ENCODE measurements at regions not wholly inside any gene's neighbourhood (a gene's known extent, or its start where the extent isn't known, plus 50 kb on each side); places are given as distances from the start of the nearest gene placed in this dataset.

DNA sequence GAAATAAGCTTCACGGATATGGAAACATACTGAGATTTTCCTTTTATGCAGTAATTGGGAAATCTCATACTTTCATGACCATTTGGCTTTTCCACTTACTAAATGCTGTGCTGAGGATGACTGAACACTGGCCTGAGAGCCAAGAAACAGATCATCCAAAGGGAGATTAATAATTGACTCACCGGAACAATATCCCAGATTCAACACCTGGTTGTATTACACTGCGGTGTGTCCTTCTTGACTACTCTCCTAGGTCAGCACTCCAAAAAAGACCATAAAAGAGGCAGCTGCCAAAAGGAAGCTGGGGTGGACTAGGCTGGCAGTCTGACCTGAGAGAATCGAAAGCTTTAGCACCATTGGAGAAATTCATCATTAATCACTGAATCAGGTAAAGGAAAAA lies 469.1 kb downstream of the CBLN2 start:
- H2BK15ac ChIP-seq (replicated peaks; ENCODE audit: low read depth): no peak overlapping the region
- no peaks in the 10 kb centered on the region for H3K4me1 ChIP-seq (ENCODE audit: control insufficient read depth, low read depth, low read length)
- WGBS (ENCODE audit: extremely low coverage, insufficient coverage, low lambda C conversion rate): no CpG with 5 or more reads among the region's 4 CpGs
- H3K9ac ChIP-seq (ENCODE audit: low read length): no peak overlapping the region
- no peaks in the 10 kb centered on the region for H3K79me2 ChIP-seq (ENCODE audit: control insufficient read depth, insufficient read depth, low read length)
- no peak overlapping the region for H3K4me2 ChIP-seq (ENCODE audit: low read length)
- no peak overlapping the region for H2BK5ac ChIP-seq (ENCODE audit: low read length)
- H3K4me3 ChIP-seq (ENCODE audit: low read length): no peak overlapping the region
- H3K27ac ChIP-seq (ENCODE audit: low read depth, low read length): no peak overlapping the region
- DNase-seq: no peak
- no peaks in the 10 kb centered on the region for H3K27me3 ChIP-seq (ENCODE audit: insufficient read depth, low read length, poor library complexity)
- H3K4ac ChIP-seq (ENCODE audit: low read depth, low read length): no peak overlapping the region
- H2BK120ac ChIP-seq (ENCODE audit: low read depth, low read length): no peak overlapping the region
- no peak overlapping the region for H3K56ac ChIP-seq (ENCODE audit: low read length)
- H4K5ac ChIP-seq (ENCODE audit: low read length): no peak overlapping the region
- no peak overlapping the region for H2AK5ac ChIP-seq (ENCODE audit: low read length)
- no peak overlapping the region for H4K8ac ChIP-seq (ENCODE audit: low read depth, low read length)
- no peaks in the 10 kb centered on the region for H3K36me3 ChIP-seq (ENCODE audit: control insufficient read depth, insufficient read depth, low read length)
- H3K23ac ChIP-seq (ENCODE audit: low read length): no peak overlapping the region
- H3K79me1 ChIP-seq (ENCODE audit: low read length): no peaks in the 10 kb centered on the region
- no peak overlapping the region for H3K18ac ChIP-seq (ENCODE audit: low read length)

DNA sequence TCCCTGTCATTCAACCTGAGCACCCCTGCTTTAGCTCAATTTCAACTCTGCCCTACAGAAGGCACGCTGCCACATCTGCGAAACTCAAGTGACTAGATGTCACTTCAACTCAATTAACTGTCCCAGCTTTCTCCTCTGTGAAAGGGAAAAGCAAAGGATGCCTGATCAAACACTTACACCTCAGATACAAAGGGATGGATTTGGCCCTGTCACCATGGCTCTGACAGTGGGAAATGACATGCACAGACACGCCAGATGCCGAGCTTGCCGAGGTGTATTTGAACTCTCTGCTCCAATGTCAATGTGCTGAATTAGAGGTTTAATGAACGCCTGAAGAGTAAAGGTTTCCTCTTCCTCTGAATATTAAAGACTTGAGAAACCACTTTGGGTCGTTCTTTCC lies 481.1 kb downstream of the CBLN2 start:
- Histone ChIP-seq H3K4me3 (ENCODE audit: low read length) (no peak overlapping the region), H3K27me3 (ENCODE audit: insufficient read depth, low read length, poor library complexity) (no peaks in the 10 kb centered on the region), H4K8ac (ENCODE audit: low read depth, low read length) (no peak overlapping the region), H3K56ac (ENCODE audit: low read length) (no peak overlapping the region), H3K27ac (ENCODE audit: low read depth, low read length) (no peak overlapping the region), H4K5ac (ENCODE audit: low read length) (no peak overlapping the region), H2BK120ac (ENCODE audit: low read depth, low read length) (no peak overlapping the region), H3K4me1 (ENCODE audit: control insufficient read depth, low read depth, low read length) (no peaks in the 10 kb centered on the region), H3K9ac (ENCODE audit: low read length) (no peak overlapping the region), H2BK5ac (ENCODE audit: low read length) (no peak overlapping the region), H2BK15ac (replicated peaks; ENCODE audit: low read depth) (no peak overlapping the region), H2AK5ac (ENCODE audit: low read length) (no peak overlapping the region), H3K79me1 (ENCODE audit: low read length) (no peaks in the 10 kb centered on the region), H3K4me2 (ENCODE audit: low read length) (no peak overlapping the region), H3K18ac (ENCODE audit: low read length) (no peak overlapping the region), H3K36me3 (ENCODE audit: control insufficient read depth, insufficient read depth, low read length) (no peaks in the 10 kb centered on the region), H3K79me2 (ENCODE audit: control insufficient read depth, insufficient read depth, low read length) (no peaks in the 10 kb centered on the region), H3K4ac (ENCODE audit: low read depth, low read length) (no peak overlapping the region), H3K23ac (ENCODE audit: low read length) (no peak overlapping the region)
- no peak for DNase-seq
- no CpG with 5 or more reads among the region's 7 CpGs for WGBS (ENCODE audit: extremely low coverage, insufficient coverage, low lambda C conversion rate)

DNA sequence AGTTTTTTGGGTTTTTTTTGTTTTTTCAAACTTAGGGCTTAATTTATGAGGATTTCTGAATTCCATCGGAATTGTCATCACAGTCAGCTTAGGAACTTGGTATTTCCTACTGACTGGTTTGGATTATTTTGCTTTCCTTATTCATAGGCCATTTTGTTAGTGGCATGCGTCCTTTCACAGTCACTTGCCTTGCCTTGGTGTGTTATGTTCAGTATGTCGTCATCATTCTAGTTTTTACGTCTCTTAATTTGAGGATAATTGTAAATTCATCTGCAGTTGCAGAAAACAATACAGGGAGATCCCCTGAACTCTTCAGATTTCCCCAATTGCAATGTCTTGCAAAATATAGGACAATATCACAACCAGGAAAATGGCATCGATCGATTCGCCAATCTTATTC lies 485.3 kb downstream of the CBLN2 start:
- no peak overlapping the region for H3K27ac ChIP-seq (ENCODE audit: low read depth, low read length)
- no peak overlapping the region for H4K8ac ChIP-seq (ENCODE audit: low read depth, low read length)
- H3K18ac ChIP-seq (ENCODE audit: low read length): no peak overlapping the region
- no peak overlapping the region for H3K56ac ChIP-seq (ENCODE audit: low read length)
- no peak overlapping the region for H3K9ac ChIP-seq (ENCODE audit: low read length)
- no peaks in the 10 kb centered on the region for H3K4me1 ChIP-seq (ENCODE audit: control insufficient read depth, low read depth, low read length)
- no peak for DNase-seq
- no peaks in the 10 kb centered on the region for H3K27me3 ChIP-seq (ENCODE audit: insufficient read depth, low read length, poor library complexity)
- no peak overlapping the region for H2BK15ac ChIP-seq (replicated peaks; ENCODE audit: low read depth)
- no peak overlapping the region for H2BK120ac ChIP-seq (ENCODE audit: low read depth, low read length)
- no peak overlapping the region for H3K4me3 ChIP-seq (ENCODE audit: low read length)
- H3K36me3 ChIP-seq (ENCODE audit: control insufficient read depth, insufficient read depth, low read length): no peaks in the 10 kb centered on the region
- WGBS (ENCODE audit: extremely low coverage, insufficient coverage, low lambda C conversion rate): no CpG with 5 or more reads among the region's 7 CpGs
- H3K79me1 ChIP-seq (ENCODE audit: low read length): no peaks in the 10 kb centered on the region
- no peak overlapping the region for H3K23ac ChIP-seq (ENCODE audit: low read length)
- no peak overlapping the region for H3K4me2 ChIP-seq (ENCODE audit: low read length)
- H3K4ac ChIP-seq (ENCODE audit: low read depth, low read length): no peak overlapping the region
- no peak overlapping the region for H4K5ac ChIP-seq (ENCODE audit: low read length)
- no peak overlapping the region for H2BK5ac ChIP-seq (ENCODE audit: low read length)
- no peak overlapping the region for H2AK5ac ChIP-seq (ENCODE audit: low read length)
- H3K79me2 ChIP-seq (ENCODE audit: control insufficient read depth, insufficient read depth, low read length): no peaks in the 10 kb centered on the region

DNA sequence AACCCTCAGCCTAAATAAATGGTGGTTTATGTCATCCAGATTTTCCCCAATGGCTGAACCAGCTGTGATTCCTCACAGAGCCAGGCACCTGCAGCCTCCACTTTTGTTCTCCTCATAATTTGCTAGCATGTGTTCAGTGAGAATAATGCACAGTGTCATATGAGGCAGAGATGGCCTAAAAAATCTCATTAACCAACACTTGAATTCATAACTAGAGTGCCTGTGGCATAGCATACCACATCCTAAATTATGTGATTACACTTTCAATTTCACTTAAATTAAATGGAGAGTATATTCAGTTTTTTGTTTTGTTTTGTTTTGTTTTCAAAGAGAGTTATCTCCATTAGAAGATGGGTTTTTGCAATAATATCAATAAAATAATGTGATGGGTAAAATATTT lies 488.0 kb downstream of the CBLN2 start:
- Histone ChIP-seq H3K4ac (ENCODE audit: low read depth, low read length) (peak overlapping the region; percentile 31), H3K23ac (ENCODE audit: low read length) (no peak overlapping the region), H4K5ac (ENCODE audit: low read length) (no peak overlapping the region), H2AK5ac (ENCODE audit: low read length) (no peak overlapping the region), H2BK120ac (ENCODE audit: low read depth, low read length) (no peak overlapping the region), H3K27ac (ENCODE audit: low read depth, low read length) (no peak overlapping the region), H3K36me3 (ENCODE audit: control insufficient read depth, insufficient read depth, low read length) (no peaks in the 10 kb centered on the region), H3K4me3 (ENCODE audit: low read length) (no peak overlapping the region), H3K4me2 (ENCODE audit: low read length) (no peak overlapping the region), H4K8ac (ENCODE audit: low read depth, low read length) (no peak overlapping the region), H3K4me1 (ENCODE audit: control insufficient read depth, low read depth, low read length) (no peaks in the 10 kb centered on the region), H3K79me2 (ENCODE audit: control insufficient read depth, insufficient read depth, low read length) (no peaks in the 10 kb centered on the region), H3K56ac (ENCODE audit: low read length) (no peak overlapping the region), H3K27me3 (ENCODE audit: insufficient read depth, low read length, poor library complexity) (no peaks in the 10 kb centered on the region), H3K79me1 (ENCODE audit: low read length) (no peaks in the 10 kb centered on the region), H2BK15ac (replicated peaks; ENCODE audit: low read depth) (no peak overlapping the region), H3K18ac (ENCODE audit: low read length) (no peak overlapping the region), H3K9ac (ENCODE audit: low read length) (no peak overlapping the region), H2BK5ac (ENCODE audit: low read length) (no peak overlapping the region)
- no peak for DNase-seq

DNA sequence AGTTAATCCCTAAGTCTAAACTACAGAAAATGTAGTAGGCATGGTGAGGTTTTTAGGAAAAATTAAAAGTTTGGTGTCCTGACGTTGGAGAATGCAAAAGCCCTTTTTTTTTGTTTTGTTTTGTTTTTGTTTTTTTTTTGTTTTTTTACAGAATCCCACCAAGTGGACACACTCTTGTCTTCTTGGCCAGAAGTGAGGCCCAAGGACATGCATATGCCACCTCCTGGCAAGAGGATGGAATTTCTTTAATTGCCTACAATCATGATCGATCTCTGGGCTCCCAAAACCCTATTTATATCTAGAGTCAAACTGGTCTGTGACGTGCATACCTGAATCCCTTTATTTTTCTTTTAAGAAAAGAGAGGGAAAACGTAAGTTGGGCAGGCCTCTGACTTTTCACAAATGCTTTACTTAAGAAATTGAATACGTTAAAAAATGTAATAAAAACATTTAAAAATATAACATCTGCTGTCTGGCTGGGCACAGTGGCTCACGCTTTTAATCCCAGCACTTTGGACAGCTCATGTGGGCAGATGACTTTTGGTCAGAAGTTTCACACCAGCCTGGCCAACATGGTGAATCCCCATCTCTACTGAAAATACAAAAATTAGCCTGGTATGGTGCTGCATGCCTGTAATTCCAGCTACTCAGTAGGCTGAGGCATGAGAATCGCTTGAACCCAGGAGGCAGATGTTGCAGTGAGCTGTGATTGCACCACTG lies 502.7 kb downstream of the CBLN2 start:
- no peak overlapping the region for H3K9ac ChIP-seq (ENCODE audit: low read length)

DNA sequence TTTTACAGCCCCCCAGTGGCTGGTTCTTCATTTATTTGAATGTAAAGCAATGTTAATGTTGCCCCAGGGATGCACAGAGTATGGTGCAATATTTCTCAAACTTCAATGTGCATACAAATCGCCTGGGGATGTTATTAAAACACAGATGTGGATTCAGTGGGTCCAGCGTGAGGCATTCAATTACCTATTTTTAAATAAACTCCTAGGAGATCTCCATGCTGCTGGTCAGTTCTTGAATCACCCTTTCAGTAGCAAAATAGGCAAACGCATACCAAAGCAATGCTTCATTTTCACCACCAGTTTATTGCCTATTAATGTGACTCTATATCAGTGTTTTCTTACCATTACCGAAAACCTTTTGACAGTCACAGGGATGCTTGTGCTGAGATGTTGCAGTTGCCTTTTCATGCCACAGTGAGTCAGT lies 530.7 kb downstream of the CBLN2 start:
- Histone ChIP-seq H3K4me3 (ENCODE audit: low read length) (no peak overlapping the region), H3K18ac (ENCODE audit: low read length) (no peak overlapping the region), H3K23ac (ENCODE audit: low read length) (no peak overlapping the region), H3K56ac (ENCODE audit: low read length) (no peak overlapping the region), H3K4ac (ENCODE audit: low read depth, low read length) (no peak overlapping the region), H3K4me2 (ENCODE audit: low read length) (no peak overlapping the region), H3K27ac (ENCODE audit: low read depth, low read length) (no peak overlapping the region), H3K4me1 (ENCODE audit: control insufficient read depth, low read depth, low read length) (no peaks in the 10 kb centered on the region), H2AK5ac (ENCODE audit: low read length) (no peak overlapping the region), H3K27me3 (ENCODE audit: insufficient read depth, low read length, poor library complexity) (no peaks in the 10 kb centered on the region), H4K8ac (ENCODE audit: low read depth, low read length) (no peak overlapping the region), H2BK15ac (replicated peaks; ENCODE audit: low read depth) (no peak overlapping the region), H2BK5ac (ENCODE audit: low read length) (no peak overlapping the region), H3K9ac (ENCODE audit: low read length) (no peak overlapping the region), H4K5ac (ENCODE audit: low read length) (no peak overlapping the region), H3K79me2 (ENCODE audit: control insufficient read depth, insufficient read depth, low read length) (no peaks in the 10 kb centered on the region), H3K36me3 (ENCODE audit: control insufficient read depth, insufficient read depth, low read length) (no peaks in the 10 kb centered on the region), H2BK120ac (ENCODE audit: low read depth, low read length) (no peak overlapping the region), H3K79me1 (ENCODE audit: low read length) (no peaks in the 10 kb centered on the region)
- no CpG with 5 or more reads among the region's 4 CpGs for WGBS (ENCODE audit: extremely low coverage, insufficient coverage, low lambda C conversion rate)
- DNase-seq: peak; percentile 0

More for the DNA sequence above, 502.7 kb downstream of the CBLN2 start:
- no peaks in the 10 kb centered on the region for H3K79me1 ChIP-seq (ENCODE audit: low read length)
- H3K27me3 ChIP-seq (ENCODE audit: insufficient read depth, low read length, poor library complexity): no peaks in the 10 kb centered on the region
- no peak overlapping the region for H3K56ac ChIP-seq (ENCODE audit: low read length)
- H3K4me3 ChIP-seq (ENCODE audit: low read length): no peak overlapping the region
- no peak overlapping the region for H3K4me2 ChIP-seq (ENCODE audit: low read length)
- H2BK5ac ChIP-seq (ENCODE audit: low read length): no peak overlapping the region
- H4K5ac ChIP-seq (ENCODE audit: low read length): no peak overlapping the region
- no peaks in the 10 kb centered on the region for H3K36me3 ChIP-seq (ENCODE audit: control insufficient read depth, insufficient read depth, low read length)
- peak; percentile 26 for DNase-seq
- no peak overlapping the region for H3K18ac ChIP-seq (ENCODE audit: low read length)
- no peak overlapping the region for H4K8ac ChIP-seq (ENCODE audit: low read depth, low read length)
- no peaks in the 10 kb centered on the region for H3K79me2 ChIP-seq (ENCODE audit: control insufficient read depth, insufficient read depth, low read length)
- no peak overlapping the region for H2BK120ac ChIP-seq (ENCODE audit: low read depth, low read length)
- no peaks in the 10 kb centered on the region for H3K4me1 ChIP-seq (ENCODE audit: control insufficient read depth, low read depth, low read length)
- no peak overlapping the region for H2BK15ac ChIP-seq (replicated peaks; ENCODE audit: low read depth)
- H3K27ac ChIP-seq (ENCODE audit: low read depth, low read length): no peak overlapping the region
- no CpG with 5 or more reads among the region's 7 CpGs for WGBS (ENCODE audit: extremely low coverage, insufficient coverage, low lambda C conversion rate)
- no peak overlapping the region for H2AK5ac ChIP-seq (ENCODE audit: low read length)
- no peak overlapping the region for H3K4ac ChIP-seq (ENCODE audit: low read depth, low read length)
- H3K23ac ChIP-seq (ENCODE audit: low read length): no peak overlapping the region
